ENCODE measurements at regions not wholly inside any gene's neighbourhood (a gene's known extent, or its start where the extent isn't known, plus 50 kb on each side); places are given as distances from the start of the nearest gene placed in this dataset.

DNA sequence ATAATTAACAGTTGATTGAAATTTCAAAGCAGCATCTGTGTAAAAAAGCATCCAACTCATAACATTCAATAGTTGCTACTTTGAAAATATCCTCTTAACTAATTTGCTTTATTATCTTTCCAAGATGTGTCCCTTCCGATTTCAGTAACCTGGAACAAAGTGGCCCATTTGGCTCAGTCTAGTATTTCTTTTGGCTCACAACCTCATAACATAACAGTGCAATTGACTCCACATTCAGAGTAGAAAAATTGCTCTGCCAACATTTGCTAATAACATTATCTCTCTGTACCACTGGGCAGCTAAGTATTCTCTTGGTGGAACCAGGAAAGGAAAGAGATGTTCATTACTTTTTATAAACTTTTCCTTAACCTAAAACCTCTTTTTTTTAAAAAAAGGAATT lies 571.1 kb upstream of the ARGLU1 start:
- Histone ChIP-seq H3K27ac (no peak overlapping the region), H3K36me3 (no peaks in the 10 kb centered on the region), H3K4me3 (no peak overlapping the region), H3K27me3 (replicated peaks; ENCODE audit: insufficient read depth) (no peaks in the 10 kb centered on the region), H3K4me1 (ENCODE audit: control insufficient read depth in 1 of 2, low read depth in 2 of 2) (peaks cover 13 to 29% of the 10 kb centered on the region in 2 donors), H3K9me3 (no peaks in the 10 kb centered on the region)
- DNase-seq (ENCODE audit: low spot score) (no peak), ATAC-seq (ENCODE audit: insufficient number of reproducible peaks, low FRiP score, low read depth) (no peak)
- TF ChIP-seq, protein P1, sequence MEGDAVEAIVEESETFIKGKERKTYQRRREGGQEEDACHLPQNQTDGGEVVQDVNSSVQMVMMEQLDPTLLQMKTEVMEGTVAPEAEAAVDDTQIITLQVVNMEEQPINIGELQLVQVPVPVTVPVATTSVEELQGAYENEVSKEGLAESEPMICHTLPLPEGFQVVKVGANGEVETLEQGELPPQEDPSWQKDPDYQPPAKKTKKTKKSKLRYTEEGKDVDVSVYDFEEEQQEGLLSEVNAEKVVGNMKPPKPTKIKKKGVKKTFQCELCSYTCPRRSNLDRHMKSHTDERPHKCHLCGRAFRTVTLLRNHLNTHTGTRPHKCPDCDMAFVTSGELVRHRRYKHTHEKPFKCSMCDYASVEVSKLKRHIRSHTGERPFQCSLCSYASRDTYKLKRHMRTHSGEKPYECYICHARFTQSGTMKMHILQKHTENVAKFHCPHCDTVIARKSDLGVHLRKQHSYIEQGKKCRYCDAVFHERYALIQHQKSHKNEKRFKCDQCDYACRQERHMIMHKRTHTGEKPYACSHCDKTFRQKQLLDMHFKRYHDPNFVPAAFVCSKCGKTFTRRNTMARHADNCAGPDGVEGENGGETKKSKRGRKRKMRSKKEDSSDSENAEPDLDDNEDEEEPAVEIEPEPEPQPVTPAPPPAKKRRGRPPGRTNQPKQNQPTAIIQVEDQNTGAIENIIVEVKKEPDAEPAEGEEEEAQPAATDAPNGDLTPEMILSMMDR (IDR thresholded peaks at IDR 0.05): no peak

DNA sequence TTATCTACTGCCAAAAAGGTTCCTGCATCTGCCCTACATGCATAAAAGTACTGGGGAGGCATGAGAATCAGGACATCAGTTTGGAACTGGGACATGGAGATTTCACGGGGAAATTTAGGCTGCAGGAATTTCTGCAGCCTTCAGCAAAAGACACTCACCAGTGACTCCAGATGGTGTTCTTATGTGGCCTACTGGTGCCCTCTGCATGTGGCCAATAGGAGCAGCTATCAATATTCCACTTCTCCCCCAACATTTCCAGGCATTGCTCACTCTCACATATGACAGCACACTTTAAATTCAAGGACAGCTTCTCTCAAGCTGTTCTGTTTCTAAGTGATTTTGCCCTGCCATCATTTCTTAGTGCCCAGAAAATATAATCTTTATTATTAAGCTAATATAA lies 570.5 kb upstream of the ARGLU1 start:
- ATAC-seq (ENCODE audit: insufficient number of reproducible peaks, low FRiP score, low read depth): no peak

DNA sequence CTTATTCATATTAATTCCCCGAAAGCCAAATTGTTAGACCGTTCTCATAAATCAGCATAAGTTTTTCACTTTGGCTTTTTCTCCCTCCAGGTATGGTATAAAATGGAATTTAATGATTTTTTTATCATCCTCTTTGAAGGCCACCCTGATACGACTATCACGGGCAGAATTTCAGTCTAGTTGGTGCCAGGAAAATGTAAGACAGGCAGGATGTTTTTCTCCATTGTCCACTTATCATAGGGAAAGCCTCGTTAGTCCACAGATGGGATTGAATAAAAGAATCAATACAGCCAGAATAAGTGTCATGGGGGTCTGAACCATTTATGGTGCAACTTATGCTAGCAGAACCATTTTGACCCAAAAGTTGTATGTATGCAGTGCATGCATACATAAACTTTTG lies 566.0 kb upstream of the ARGLU1 start:
- H3K27me3 ChIP-seq (replicated peaks; ENCODE audit: insufficient read depth): no peaks in the 10 kb centered on the region
- no peak overlapping the region for H3K27ac ChIP-seq
- no peaks in the 10 kb centered on the region for H3K9me3 ChIP-seq
- TF ChIP-seq, protein P1 (IDR thresholded peaks at IDR 0.05): no peak
- ATAC-seq (ENCODE audit: insufficient number of reproducible peaks, low FRiP score, low read depth) (no peak), DNase-seq (ENCODE audit: low spot score) (no peak)
- H3K36me3 ChIP-seq: no peaks in the 10 kb centered on the region
- peaks cover 8 to 19% of the 10 kb centered on the region in 2 donors for H3K4me1 ChIP-seq (ENCODE audit: control insufficient read depth in 1 of 2, low read depth in 2 of 2)
- H3K4me3 ChIP-seq: no peak overlapping the region

More for the DNA sequence above, 570.5 kb upstream of the ARGLU1 start:
- TF ChIP-seq, protein P1 (IDR thresholded peaks at IDR 0.05): no peak
- Histone ChIP-seq H3K4me3 (no peak overlapping the region), H3K27ac (no peak overlapping the region), H3K36me3 (no peaks in the 10 kb centered on the region), H3K4me1 (ENCODE audit: control insufficient read depth in 1 of 2, low read depth in 2 of 2) (peaks cover 13 to 29% of the 10 kb centered on the region in 2 donors), H3K9me3 (no peaks in the 10 kb centered on the region), H3K27me3 (replicated peaks; ENCODE audit: insufficient read depth) (no peaks in the 10 kb centered on the region)
- no peak for DNase-seq (ENCODE audit: low spot score)

DNA sequence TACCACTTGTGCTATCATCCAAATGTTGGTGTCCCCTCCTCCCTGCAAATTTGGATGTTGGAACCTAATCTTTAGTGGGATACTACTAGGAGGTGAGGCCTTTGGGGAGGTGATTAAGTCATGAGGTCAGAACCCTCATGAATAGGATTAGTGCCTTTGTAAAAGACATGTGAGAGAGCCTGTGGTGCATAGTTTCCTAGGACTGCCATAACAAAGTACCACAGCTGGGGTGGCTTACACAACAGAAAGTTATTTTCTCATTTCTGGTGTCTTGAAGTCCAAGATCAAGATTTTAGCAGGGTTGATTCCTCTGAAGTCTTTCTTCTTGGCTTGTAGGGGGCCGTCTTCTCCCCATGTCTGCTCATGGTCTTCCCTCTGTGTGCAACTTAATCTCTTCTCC lies 562.6 kb upstream of the ARGLU1 start:
- no peak for ATAC-seq (ENCODE audit: insufficient number of reproducible peaks, low FRiP score, low read depth)
- Histone ChIP-seq H3K36me3 (no peaks in the 10 kb centered on the region), H3K27ac (no peak overlapping the region), H3K4me1 (ENCODE audit: control insufficient read depth in 1 of 2, low read depth in 2 of 2) (no peaks in the 10 kb centered on the region), H3K27me3 (replicated peaks; ENCODE audit: insufficient read depth) (no peaks in the 10 kb centered on the region), H3K4me3 (no peak overlapping the region), H3K9me3 (no peaks in the 10 kb centered on the region)
- DNase-seq (ENCODE audit: low spot score): no peak
- TF ChIP-seq, protein P1 (IDR thresholded peaks at IDR 0.05): no peak

DNA sequence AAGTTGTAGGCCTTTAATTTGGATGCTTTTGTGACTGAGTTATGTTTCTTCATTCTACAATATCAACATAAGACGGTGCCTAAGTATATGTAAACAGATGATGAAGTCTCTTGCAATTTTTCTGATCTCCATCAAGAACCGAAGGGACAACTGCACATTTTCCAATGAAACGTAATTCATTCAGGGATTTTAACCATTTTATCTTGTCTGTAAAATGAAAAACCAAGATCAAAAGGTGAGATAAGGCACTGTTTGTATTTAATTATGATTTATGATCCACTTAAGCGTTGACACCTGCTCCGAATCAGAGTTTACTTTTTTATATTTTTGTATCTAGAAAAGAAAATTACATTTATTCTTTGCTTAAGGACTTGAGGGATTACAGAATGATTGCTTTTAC lies 556.8 kb upstream of the ARGLU1 start:
- TF ChIP-seq, protein P1 (IDR thresholded peaks at IDR 0.05): no peak
- ATAC-seq (ENCODE audit: insufficient number of reproducible peaks, low FRiP score, low read depth) (no peak), DNase-seq (ENCODE audit: low spot score) (no peak)
- Histone ChIP-seq H3K4me3 (no peak overlapping the region), H3K4me1 (ENCODE audit: control insufficient read depth in 1 of 2, low read depth in 2 of 2) (peaks cover 0 to 3% of the 10 kb centered on the region in 2 donors), H3K27ac (no peak overlapping the region), H3K27me3 (replicated peaks; ENCODE audit: insufficient read depth) (no peaks in the 10 kb centered on the region), H3K9me3 (no peaks in the 10 kb centered on the region), H3K36me3 (no peaks in the 10 kb centered on the region)
